Erythroblast (primary cell): ENCODE measurements at regions not wholly inside any gene's neighbourhood (a gene's known extent, or its start where the extent isn't known, plus 50 kb on each side); places are given as distances from the start of the nearest gene placed in this dataset.

Experiments
- GATA1 ChIP-seq: IDR thresholded peaks from 2 replicates; pipeline ENCODE4 v1.6.1; 2011; ENCODE audit warnings: low read depth, mild to moderate bottlenecking, control low read depth, low read length, moderate library complexity
- POLR2A ChIP-seq: IDR thresholded peaks from 2 replicates; pipeline ENCODE4 v1.6.1; 2011; ENCODE audit warnings: mild to moderate bottlenecking, low read length

DNA sequence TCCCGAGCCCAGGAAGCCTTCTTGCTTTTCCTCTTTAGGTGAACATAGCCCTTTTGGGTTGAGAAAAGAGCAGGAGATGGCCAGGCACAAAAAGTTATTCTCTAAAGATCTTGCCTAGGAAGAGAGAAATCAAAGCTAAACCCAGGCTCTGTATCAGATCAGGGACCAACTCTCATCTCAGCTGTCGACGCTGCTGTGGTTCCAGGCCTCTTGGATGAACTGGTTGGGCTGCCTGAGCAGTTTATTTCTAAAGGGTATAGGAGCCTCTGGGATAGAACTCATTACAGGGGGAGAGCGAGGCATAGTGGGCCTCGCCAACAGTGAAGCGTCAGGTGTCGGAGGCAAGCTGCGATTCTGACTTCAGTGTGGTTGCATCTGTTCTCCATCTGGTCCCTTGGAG lies 82.6 kb upstream of the F3 start:
- TF ChIP-seq POLR2A (no peak), GATA1 (no peak)
